Sciatic nerve (tissue), 2 donors: ENCODE measurements at regions not wholly inside any gene's neighbourhood (a gene's known extent, or its start where the extent isn't known, plus 50 kb on each side); places are given as distances from the start of the nearest gene placed in this dataset.

Experiments
- ATAC-seq: fragments of 200-7000 bp; cut with Tn5 transposase; one replicate; pipeline ENCODE4 v1.9.1; 2020; ENCODE audit warnings: mild to moderate bottlenecking, moderate library complexity
- DNase-seq: peaks from one replicate; pipeline ENCODE4 v3.0.0-alpha.2; 2020; ENCODE audit warnings: low spot score
- intact Hi-C: fragments of 100-400 bp; cut with DNase I; formaldehyde crosslinking; loops from one replicate; pipeline ENCODE4 v1.14.2; 2022
- donor health status: DM: no; HTN: no; CAD: no.
- donor health status: DM: no; HTN: no; CAD: no.

GRCh38 chr21:27693376-27693775, 726.5 kb upstream of the ADAMTS5 start:
- no peak for ATAC-seq
- intact Hi-C loops, result loop anchor here (10.0 kb wide), 1 partner anchor 829 kb away; no protein-coding TSS in a partner anchor
- DNase-seq, result no peak

- DNase-seq (no peak), ATAC-seq (no peak)
- intact Hi-C loops, result loop anchor here (10.0 kb wide), 1 partner anchor 827 kb away; no protein-coding TSS in a partner anchor
Measured at GRCh38 chr21:27691516-27691915, 724.6 kb upstream of the ADAMTS5 start.

- intact Hi-C loops, result loop anchor here (10.0 kb wide), 1 partner anchor 826 kb away; no protein-coding TSS in a partner anchor
- DNase-seq (no peak), ATAC-seq (no peak)
Measured at GRCh38 chr21:27691006-27691405, 724.1 kb upstream of the ADAMTS5 start.

GRCh38 chr21:27690426-27690825, 723.5 kb upstream of the ADAMTS5 start:
- intact Hi-C loops, result loop anchor here (10.0 kb wide), 1 partner anchor 826 kb away; no protein-coding TSS in a partner anchor
- DNase-seq (no peak), ATAC-seq (no peak)

- no peak for ATAC-seq
- DNase-seq, result no peak
- intact Hi-C loops, result no loop called here
Measured at GRCh38 chr21:27688773-27689172, 721.9 kb upstream of the ADAMTS5 start.

GRCh38 chr21:27683292-27683691, 716.4 kb upstream of the ADAMTS5 start:
- intact Hi-C loops, result no loop called here
- DNase-seq, result no peak

GRCh38 chr21:27681841-27682240, 715.0 kb upstream of the ADAMTS5 start:
- no peak for DNase-seq
- intact Hi-C loops, result no loop called here
- ATAC-seq, result no peak

More at GRCh38 chr21:27683292-27683691, 716.4 kb upstream of the ADAMTS5 start:
- ATAC-seq, result no peak

GRCh38 chr21:27681038-27681437, 714.1 kb upstream of the ADAMTS5 start:
- ATAC-seq (no peak), DNase-seq (no peak)
- intact Hi-C loops, result no loop called here

GRCh38 chr21:27680181-27680580, 713.3 kb upstream of the ADAMTS5 start:
- ATAC-seq, result no peak
- intact Hi-C loops, result no loop called here
- DNase-seq, result no peak

- intact Hi-C loops, result no loop called here
- ATAC-seq, result no peak
Measured at GRCh38 chr21:27678511-27678910, 711.6 kb upstream of the ADAMTS5 start.

GRCh38 chr21:27677546-27677945, 710.7 kb upstream of the ADAMTS5 start:
- no peak for DNase-seq
- intact Hi-C loops, result no loop called here
- no peak for ATAC-seq

More at GRCh38 chr21:27678511-27678910, 711.6 kb upstream of the ADAMTS5 start:
- DNase-seq, result no peak

GRCh38 chr21:27675306-27675705, 708.4 kb upstream of the ADAMTS5 start:
- ATAC-seq, result no peak

GRCh38 chr21:27674041-27674615, 707.2 kb upstream of the ADAMTS5 start:
- intact Hi-C loops, result no loop called here
- DNase-seq (no peak), ATAC-seq (peak; percentile 41)

More at GRCh38 chr21:27675306-27675705, 708.4 kb upstream of the ADAMTS5 start:
- intact Hi-C loops, result no loop called here
- DNase-seq, result no peak

- no peak for ATAC-seq
- intact Hi-C loops, result no loop called here
Measured at GRCh38 chr21:27673581-27673980, 706.7 kb upstream of the ADAMTS5 start.

GRCh38 chr21:27671207-27671606, 704.3 kb upstream of the ADAMTS5 start:
- no peak for ATAC-seq
- intact Hi-C loops, result no loop called here

More at GRCh38 chr21:27673581-27673980, 706.7 kb upstream of the ADAMTS5 start:
- no peak for DNase-seq

GRCh38 chr21:27653481-27653880, 686.6 kb upstream of the ADAMTS5 start:
- intact Hi-C loops, result no loop called here
- ATAC-seq (no peak), DNase-seq (no peak)

More at GRCh38 chr21:27671207-27671606, 704.3 kb upstream of the ADAMTS5 start:
- DNase-seq, result no peak

- DNase-seq (no peak), ATAC-seq (no peak)
- intact Hi-C loops, result no loop called here
Measured at GRCh38 chr21:27649762-27650161, 682.9 kb upstream of the ADAMTS5 start.

- DNase-seq, result no peak
- intact Hi-C loops, result no loop called here
- no peak for ATAC-seq
Measured at GRCh38 chr21:27649323-27649722, 682.4 kb upstream of the ADAMTS5 start.

- intact Hi-C loops, result no loop called here
- ATAC-seq (no peak), DNase-seq (no peak)
Measured at GRCh38 chr21:27648560-27648959, 681.7 kb upstream of the ADAMTS5 start.

GRCh38 chr21:27647921-27648320, 681.0 kb upstream of the ADAMTS5 start:
- DNase-seq (no peak), ATAC-seq (no peak)
- intact Hi-C loops, result no loop called here

GRCh38 chr21:27647401-27647800, 680.5 kb upstream of the ADAMTS5 start:
- no peak for ATAC-seq
- no peak for DNase-seq
- intact Hi-C loops, result no loop called here
